SIG-M5 (cell line): ENCODE measurements at regions not wholly inside any gene's neighbourhood (a gene's known extent, or its start where the extent isn't known, plus 50 kb on each side); places are given as distances from the start of the nearest gene placed in this dataset.
"Not testable (repeated sequence)": the region's sequence is repeated elsewhere in the genome, so short reads cannot be mapped to it uniquely, and the experiment has no call there.

ENCODE experiments used
- DNase-seq: peaks from one replicate; lab custom pipeline; 2025; lab: John Stamatoyannopoulos, UW

- no peak for DNase-seq
Observed at GRCh38 chr3:28033059-28033784, 208.2 kb upstream of the CMC1 start.

- no peak for DNase-seq
Observed at GRCh38 chr3:28036599-28037575, 204.5 kb upstream of the CMC1 start.

DNA sequence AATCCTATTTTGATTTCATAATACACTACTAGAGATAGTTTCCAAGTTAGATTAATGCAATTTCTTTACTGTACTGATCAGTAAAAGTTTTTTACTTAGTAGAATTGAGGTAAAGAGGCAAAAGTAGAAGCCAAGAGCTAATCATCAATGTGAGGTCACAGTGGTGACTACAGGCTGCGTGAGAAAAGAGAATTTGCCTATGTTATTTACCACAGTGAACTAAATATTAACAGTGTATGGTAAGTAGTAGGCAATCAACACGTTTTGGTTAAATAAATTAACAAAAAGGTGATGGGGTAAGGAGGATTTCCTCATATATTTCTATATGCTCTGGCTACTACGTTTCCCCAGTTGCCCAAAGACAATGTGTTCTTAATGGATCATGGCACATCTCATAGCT is 202.2 kb upstream of the CMC1 start:
- DNase-seq: no peak

GRCh38 chr3:28039829-28040228 is 201.6 kb upstream of the CMC1 start:
- DNase-seq: no peak

DNA sequence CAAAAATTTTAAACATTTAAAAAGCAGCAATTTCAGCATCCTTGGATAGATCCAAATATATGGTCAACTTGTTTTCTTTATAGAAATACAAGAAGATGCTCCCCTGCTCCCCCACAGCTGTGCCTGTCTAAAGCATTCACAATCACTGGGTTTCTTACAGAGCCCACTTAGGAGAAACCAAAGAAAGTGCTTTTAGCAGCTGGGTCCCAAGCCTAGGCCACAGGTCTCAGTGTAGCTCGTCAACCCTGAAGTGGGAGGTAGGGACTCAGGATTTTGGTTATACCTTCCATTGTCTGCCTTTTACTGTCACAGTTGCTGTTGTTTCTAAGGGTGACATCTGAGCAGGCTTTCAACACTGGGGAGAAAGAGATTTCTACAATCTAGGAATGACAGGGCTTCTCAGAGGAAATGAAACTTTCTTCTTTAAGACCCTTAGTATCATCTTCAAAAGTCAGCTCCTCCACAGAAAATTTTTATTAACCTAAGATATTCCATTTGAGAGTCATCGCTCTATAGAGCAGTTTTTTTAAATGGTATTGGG is 199.3 kb upstream of the CMC1 start:
- no peak for DNase-seq

- DNase-seq: no peak
Observed at GRCh38 chr3:28042707-28043106, 198.7 kb upstream of the CMC1 start.

- DNase-seq: no peak
Observed at GRCh38 chr3:28050120-28050519, 191.3 kb upstream of the CMC1 start.

GRCh38 chr3:28050885-28051284 is 190.5 kb upstream of the CMC1 start:
- no peak for DNase-seq

DNA sequence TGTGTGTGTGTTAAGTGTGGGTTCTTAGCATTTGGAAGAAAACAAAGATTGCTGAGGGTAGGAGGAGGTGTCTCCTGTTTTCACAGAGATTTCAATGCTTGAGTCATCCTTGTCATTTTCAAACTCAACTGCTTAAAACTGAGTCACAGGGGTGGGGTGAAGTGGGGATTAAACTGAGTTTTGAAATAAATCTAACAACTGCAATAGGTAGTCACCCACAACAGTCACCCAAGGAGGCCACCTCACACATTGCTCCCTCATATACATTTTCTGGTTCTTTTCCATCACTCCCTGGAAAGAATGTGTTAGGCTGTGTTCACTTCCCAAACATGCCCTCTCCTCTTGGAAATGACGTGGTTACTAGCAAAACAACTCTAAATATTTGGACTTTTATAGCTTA is 187.7 kb upstream of the CMC1 start:
- no peak for DNase-seq

GRCh38 chr3:28056806-28057205 is 184.6 kb upstream of the CMC1 start:
- DNase-seq: no peak

DNA sequence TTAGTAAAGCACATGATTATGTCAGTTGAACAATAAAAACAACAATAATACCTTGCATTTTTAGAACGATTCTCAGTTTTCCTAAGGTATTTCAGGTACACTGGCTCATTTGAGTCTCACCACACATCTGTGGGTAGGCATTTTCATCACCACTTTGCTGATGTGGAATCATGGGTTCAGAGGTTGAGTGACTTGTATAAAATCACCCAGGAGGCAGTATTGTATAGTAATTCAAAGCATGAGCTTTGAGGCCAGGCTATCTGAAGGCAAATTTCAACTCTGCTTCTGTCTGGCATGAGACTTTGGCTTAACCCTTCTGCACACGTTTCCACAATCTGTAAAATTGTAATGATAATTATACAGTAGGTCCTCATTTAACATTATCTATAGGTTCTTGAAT is 183.9 kb upstream of the CMC1 start:
- DNase-seq: no peak

GRCh38 chr3:28059199-28059598 is 182.2 kb upstream of the CMC1 start:
- not testable (repeated sequence) for DNase-seq

DNA sequence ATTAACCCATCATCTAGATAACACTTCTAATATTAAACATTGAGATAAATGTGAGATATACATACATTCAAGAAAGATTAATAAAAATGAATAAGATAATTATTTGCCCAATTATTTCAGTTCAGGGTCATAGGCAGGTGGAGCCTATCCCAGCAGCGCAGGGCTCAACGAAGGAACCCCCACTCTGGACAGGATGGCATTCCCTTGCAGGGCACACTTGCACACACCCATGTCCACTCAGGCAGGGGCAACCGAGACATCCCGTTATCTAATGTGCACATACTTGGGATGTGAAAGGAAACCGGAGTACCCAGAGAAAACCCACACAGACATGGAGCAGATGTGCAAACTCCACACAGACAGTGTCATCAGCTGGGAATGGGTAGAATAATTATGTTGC is 175.4 kb upstream of the CMC1 start:
- DNase-seq: no peak

DNA sequence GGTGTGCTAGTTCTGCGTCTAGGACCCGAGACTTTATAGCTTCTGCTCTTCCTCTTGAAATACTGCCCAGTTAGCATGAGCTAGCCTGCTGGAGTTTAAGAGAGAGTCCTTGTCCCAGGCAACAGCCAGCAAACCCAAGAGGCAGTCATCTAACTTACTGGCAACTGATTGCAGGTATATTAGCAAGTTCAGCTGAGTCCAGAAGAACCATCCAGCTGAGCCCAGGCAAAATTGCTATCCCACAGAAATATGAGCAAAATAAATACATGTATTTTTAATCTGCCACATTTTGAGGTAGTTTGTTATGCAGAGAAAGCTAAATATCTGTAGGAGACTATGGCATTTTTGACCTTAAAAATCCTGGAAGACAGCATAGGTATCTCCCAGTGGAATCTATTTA is 174.4 kb upstream of the CMC1 start:
- no peak for DNase-seq

- no peak for DNase-seq
Observed at GRCh38 chr3:28068342-28068741, 173.1 kb upstream of the CMC1 start.

DNA sequence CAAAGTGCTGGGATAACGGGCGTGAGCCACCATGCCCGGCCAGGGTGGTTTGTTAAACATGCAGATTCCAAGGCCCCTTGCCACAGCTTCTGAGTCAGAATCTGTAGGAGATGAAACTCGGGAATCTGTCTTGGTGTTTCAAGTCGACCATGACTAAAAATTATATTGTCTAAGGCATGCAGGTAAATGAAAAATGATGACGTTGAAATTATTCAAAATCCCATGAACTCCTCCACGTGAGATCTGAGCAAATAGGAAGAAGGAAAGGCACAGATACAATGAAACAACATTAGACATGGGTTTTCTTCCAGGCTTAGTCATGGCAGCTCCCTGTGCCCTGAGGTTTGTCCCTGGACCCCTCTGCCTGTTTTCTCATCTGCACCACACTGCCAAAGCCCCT is 172.0 kb upstream of the CMC1 start:
- no peak for DNase-seq

DNA sequence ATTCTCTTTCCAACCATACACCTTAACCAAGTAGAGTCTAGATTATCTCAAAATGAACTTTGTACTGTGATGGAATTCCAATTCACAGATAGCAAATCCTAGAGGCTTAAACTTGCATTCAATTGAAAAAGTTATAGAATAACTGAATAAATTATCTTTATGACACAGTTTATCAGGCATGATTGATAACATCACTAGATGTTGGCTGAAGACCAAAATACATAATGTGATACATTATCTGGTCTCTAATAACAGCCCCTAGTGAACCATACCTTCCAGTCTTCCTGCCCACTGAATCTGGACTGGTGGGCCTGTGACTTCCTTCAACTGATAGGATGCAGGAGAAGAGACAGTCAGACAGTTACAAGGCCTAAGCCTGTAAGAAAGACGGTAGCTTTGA is 165.2 kb upstream of the CMC1 start:
- DNase-seq: no peak

- no peak for DNase-seq
Observed at GRCh38 chr3:28077572-28077971, 163.8 kb upstream of the CMC1 start.

GRCh38 chr3:28078536-28078935 is 162.9 kb upstream of the CMC1 start:
- DNase-seq: no peak

GRCh38 chr3:28080716-28081115 is 160.7 kb upstream of the CMC1 start:
- no peak for DNase-seq

DNA sequence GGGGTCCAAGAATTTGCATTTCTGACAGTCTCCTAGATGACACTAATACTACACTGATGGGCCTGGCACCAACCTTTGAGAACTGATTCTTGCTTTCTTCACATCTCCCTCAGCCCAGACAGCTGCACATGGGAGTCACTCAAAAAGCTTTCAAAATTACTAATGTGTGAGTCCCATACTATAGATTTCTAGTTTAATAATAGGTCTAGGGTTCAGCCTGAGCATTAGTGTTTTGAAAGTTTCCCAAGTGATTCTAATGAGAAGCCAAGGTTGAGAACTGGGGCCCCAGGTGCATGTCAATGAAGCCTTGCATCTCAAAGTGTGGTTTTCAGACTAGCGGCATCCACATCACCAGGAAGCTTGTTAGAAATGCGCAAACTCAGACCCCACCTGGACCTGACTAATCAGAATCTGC is 159.9 kb upstream of the CMC1 start:
- no peak for DNase-seq

- no peak for DNase-seq
Observed at GRCh38 chr3:28087591-28087990, 153.8 kb upstream of the CMC1 start.
